ENCODE measurements at regions not wholly inside any gene's neighbourhood (a gene's known extent, or its start where the extent isn't known, plus 50 kb on each side); places are given as distances from the start of the nearest gene placed in this dataset.

GRCh38 chr20:40054311-40054710, 634.7 kb downstream of the MAFB start:
- Histone ChIP-seq H2BK12ac (ENCODE audit: low read length) (no peak overlapping the region), H4K8ac (ENCODE audit: low read depth, low read length) (no peak overlapping the region), H3K14ac (ENCODE audit: low read length) (no peak overlapping the region), H2AK5ac (ENCODE audit: low read depth, low read length) (no peak overlapping the region), H3K4me3 (ENCODE audit: low read length in 2 of 2) (no peak overlapping the region), H3K4me1 (ENCODE audit: control insufficient read depth in 2 of 2, insufficient read depth in 1 of 2, low read depth in 1 of 2, low read length in 2 of 2) (no peaks in the 10 kb centered on the region), H4K91ac (ENCODE audit: low read depth, low read length, poor library complexity) (no peak overlapping the region), H3K27me3 (ENCODE audit: control insufficient read depth in 3 of 3, insufficient read depth in 3 of 3, low read depth in 1 of 3, low read length in 3 of 3) (no peaks in the 10 kb centered on the region), H3K27ac (replicated peaks; ENCODE audit: low read length) (no peak overlapping the region), H3K79me1 (ENCODE audit: low read depth, low read length) (no peaks in the 10 kb centered on the region), H2BK5ac (ENCODE audit: low read length) (no peak overlapping the region), H2BK15ac (ENCODE audit: low read length) (no peak overlapping the region), H3K9me3 (replicated peaks in 1 of 2; ENCODE audit: control insufficient read depth in 2 of 2, insufficient read depth in 1 of 2, low read depth in 1 of 2, low read length in 2 of 2) (no peaks in the 10 kb centered on the region), H3K4me2 (ENCODE audit: insufficient read depth, low read length, poor library complexity, severe bottlenecking) (no peak overlapping the region), H3K18ac (ENCODE audit: low read length) (no peak overlapping the region), H3K9ac (ENCODE audit: low read depth, low read length, poor library complexity) (no peak overlapping the region), H3K36me3 (replicated peaks in 1 of 2; ENCODE audit: control insufficient read depth in 2 of 2, insufficient read depth in 2 of 2, low read length in 2 of 2) (no peaks in the 10 kb centered on the region), H2BK120ac (ENCODE audit: low read depth, low read length) (no peak overlapping the region), H3K23ac (ENCODE audit: low read depth, low read length, poor library complexity) (no peak overlapping the region), H2AFZ (ENCODE audit: low read length) (no peak overlapping the region), H3K4ac (ENCODE audit: low read length) (no peak overlapping the region)
- WGBS, 2 donors (ENCODE audit: extremely low coverage in 2 of 2, insufficient read length in 2 of 2, insufficient replicate concordance in 1 of 2) = no CpG with 5 or more reads among the region's 4 CpGs
- DNase-seq (ENCODE audit: low spot score) = no peak

GRCh38 chr20:40050596-40050995, 638.4 kb downstream of the MAFB start:
- Histone ChIP-seq H2AFZ (ENCODE audit: low read length) (no peak overlapping the region), H3K23ac (ENCODE audit: low read depth, low read length, poor library complexity) (no peak overlapping the region), H3K9me3 (replicated peaks in 1 of 2; ENCODE audit: control insufficient read depth in 2 of 2, insufficient read depth in 1 of 2, low read depth in 1 of 2, low read length in 2 of 2) (no peaks in the 10 kb centered on the region), H3K36me3 (replicated peaks in 1 of 2; ENCODE audit: control insufficient read depth in 2 of 2, insufficient read depth in 2 of 2, low read length in 2 of 2) (no peaks in the 10 kb centered on the region), H3K14ac (ENCODE audit: low read length) (no peak overlapping the region), H3K27ac (replicated peaks; ENCODE audit: low read length) (no peak overlapping the region), H3K4me1 (ENCODE audit: control insufficient read depth in 2 of 2, insufficient read depth in 1 of 2, low read depth in 1 of 2, low read length in 2 of 2) (no peaks in the 10 kb centered on the region), H3K4me2 (ENCODE audit: insufficient read depth, low read length, poor library complexity, severe bottlenecking) (no peak overlapping the region), H3K18ac (ENCODE audit: low read length) (no peak overlapping the region), H3K9ac (ENCODE audit: low read depth, low read length, poor library complexity) (no peak overlapping the region), H2BK15ac (ENCODE audit: low read length) (no peak overlapping the region), H2BK120ac (ENCODE audit: low read depth, low read length) (no peak overlapping the region), H3K4me3 (ENCODE audit: low read length in 2 of 2) (no peak overlapping the region), H3K4ac (ENCODE audit: low read length) (no peak overlapping the region), H2BK12ac (ENCODE audit: low read length) (no peak overlapping the region), H3K79me1 (ENCODE audit: low read depth, low read length) (no peaks in the 10 kb centered on the region), H4K8ac (ENCODE audit: low read depth, low read length) (no peak overlapping the region), H2AK5ac (ENCODE audit: low read depth, low read length) (no peak overlapping the region), H2BK5ac (ENCODE audit: low read length) (no peak overlapping the region), H3K27me3 (ENCODE audit: control insufficient read depth in 3 of 3, insufficient read depth in 3 of 3, low read depth in 1 of 3, low read length in 3 of 3) (no peaks in the 10 kb centered on the region), H4K91ac (ENCODE audit: low read depth, low read length, poor library complexity) (no peak overlapping the region)
- no peak for DNase-seq (ENCODE audit: low spot score)
- WGBS, 2 donors (ENCODE audit: extremely low coverage in 2 of 2, insufficient read length in 2 of 2, insufficient replicate concordance in 1 of 2) = no CpG with 5 or more reads among the region's 2 CpGs

- H3K4me2 ChIP-seq (ENCODE audit: insufficient read depth, low read length, poor library complexity, severe bottlenecking) = no peak overlapping the region
- no peaks in the 10 kb centered on the region for H3K79me1 ChIP-seq (ENCODE audit: low read depth, low read length)
- H2BK5ac ChIP-seq (ENCODE audit: low read length) = no peak overlapping the region
- no peak overlapping the region for H3K14ac ChIP-seq (ENCODE audit: low read length)
- H3K9me3 ChIP-seq (replicated peaks in 1 of 2; ENCODE audit: control insufficient read depth in 2 of 2, insufficient read depth in 1 of 2, low read depth in 1 of 2, low read length in 2 of 2) = no peaks in the 10 kb centered on the region
- H3K4me3 ChIP-seq (ENCODE audit: low read length in 2 of 2) = no peak overlapping the region
- H3K23ac ChIP-seq (ENCODE audit: low read depth, low read length, poor library complexity) = no peak overlapping the region
- no peak overlapping the region for H3K27ac ChIP-seq (replicated peaks; ENCODE audit: low read length)
- no peaks in the 10 kb centered on the region for H3K36me3 ChIP-seq (replicated peaks in 1 of 2; ENCODE audit: control insufficient read depth in 2 of 2, insufficient read depth in 2 of 2, low read length in 2 of 2)
- H4K91ac ChIP-seq (ENCODE audit: low read depth, low read length, poor library complexity) = no peak overlapping the region
- no peak overlapping the region for H4K8ac ChIP-seq (ENCODE audit: low read depth, low read length)
- H2AFZ ChIP-seq (ENCODE audit: low read length) = no peak overlapping the region
- no peak overlapping the region for H2BK12ac ChIP-seq (ENCODE audit: low read length)
- DNase-seq (ENCODE audit: low spot score) = no peak
- no peaks in the 10 kb centered on the region for H3K4me1 ChIP-seq (ENCODE audit: control insufficient read depth in 2 of 2, insufficient read depth in 1 of 2, low read depth in 1 of 2, low read length in 2 of 2)
- H2BK120ac ChIP-seq (ENCODE audit: low read depth, low read length) = no peak overlapping the region
- no peak overlapping the region for H3K18ac ChIP-seq (ENCODE audit: low read length)
- no peak overlapping the region for H3K4ac ChIP-seq (ENCODE audit: low read length)
- no peak overlapping the region for H3K9ac ChIP-seq (ENCODE audit: low read depth, low read length, poor library complexity)
- H3K27me3 ChIP-seq (ENCODE audit: control insufficient read depth in 3 of 3, insufficient read depth in 3 of 3, low read depth in 1 of 3, low read length in 3 of 3) = no peaks in the 10 kb centered on the region
- no peak overlapping the region for H2BK15ac ChIP-seq (ENCODE audit: low read length)
- H2AK5ac ChIP-seq (ENCODE audit: low read depth, low read length) = no peak overlapping the region
These were observed 639.2 kb downstream of the MAFB start for GRCh38 chr20:40049854-40050253.

- Histone ChIP-seq H3K4ac (ENCODE audit: low read length) (no peak overlapping the region), H2AFZ (ENCODE audit: low read length) (no peak overlapping the region), H4K8ac (ENCODE audit: low read depth, low read length) (no peak overlapping the region), H3K23ac (ENCODE audit: low read depth, low read length, poor library complexity) (no peak overlapping the region), H3K18ac (ENCODE audit: low read length) (no peak overlapping the region), H2BK5ac (ENCODE audit: low read length) (no peak overlapping the region), H3K4me1 (ENCODE audit: control insufficient read depth in 2 of 2, insufficient read depth in 1 of 2, low read depth in 1 of 2, low read length in 2 of 2) (no peaks in the 10 kb centered on the region), H3K14ac (ENCODE audit: low read length) (no peak overlapping the region), H3K9ac (ENCODE audit: low read depth, low read length, poor library complexity) (no peak overlapping the region), H3K36me3 (replicated peaks in 1 of 2; ENCODE audit: control insufficient read depth in 2 of 2, insufficient read depth in 2 of 2, low read length in 2 of 2) (no peaks in the 10 kb centered on the region), H4K91ac (ENCODE audit: low read depth, low read length, poor library complexity) (no peak overlapping the region), H2BK120ac (ENCODE audit: low read depth, low read length) (no peak overlapping the region), H3K27ac (replicated peaks; ENCODE audit: low read length) (no peak overlapping the region), H2AK5ac (ENCODE audit: low read depth, low read length) (no peak overlapping the region), H3K27me3 (ENCODE audit: control insufficient read depth in 3 of 3, insufficient read depth in 3 of 3, low read depth in 1 of 3, low read length in 3 of 3) (no peaks in the 10 kb centered on the region), H3K9me3 (replicated peaks in 1 of 2; ENCODE audit: control insufficient read depth in 2 of 2, insufficient read depth in 1 of 2, low read depth in 1 of 2, low read length in 2 of 2) (no peaks in the 10 kb centered on the region), H2BK12ac (ENCODE audit: low read length) (no peak overlapping the region), H2BK15ac (ENCODE audit: low read length) (no peak overlapping the region), H3K79me1 (ENCODE audit: low read depth, low read length) (no peaks in the 10 kb centered on the region), H3K4me2 (ENCODE audit: insufficient read depth, low read length, poor library complexity, severe bottlenecking) (no peak overlapping the region), H3K4me3 (ENCODE audit: low read length in 2 of 2) (no peak overlapping the region)
- WGBS, 2 donors (ENCODE audit: extremely low coverage in 2 of 2, insufficient read length in 2 of 2, insufficient replicate concordance in 1 of 2) = no CpG with 5 or more reads among the region's 2 CpGs
- no peak for DNase-seq (ENCODE audit: low spot score)
These were observed 642.3 kb downstream of the MAFB start for GRCh38 chr20:40046703-40047102.

Measured in neuronal stem cell (in vitro differentiated cells).